DMS53 treated with DMSO at 0.1 percent for 48 hours (cell line): ENCODE measurements at regions not wholly inside any gene's neighbourhood (a gene's known extent, or its start where the extent isn't known, plus 50 kb on each side); places are given as distances from the start of the nearest gene placed in this dataset.

Experiments
- DNase-seq: peaks from one replicate; lab custom pipeline; 2025; ENCODE audit not compliant: unreplicated experiment; lab: John Stamatoyannopoulos, UW

DNA sequence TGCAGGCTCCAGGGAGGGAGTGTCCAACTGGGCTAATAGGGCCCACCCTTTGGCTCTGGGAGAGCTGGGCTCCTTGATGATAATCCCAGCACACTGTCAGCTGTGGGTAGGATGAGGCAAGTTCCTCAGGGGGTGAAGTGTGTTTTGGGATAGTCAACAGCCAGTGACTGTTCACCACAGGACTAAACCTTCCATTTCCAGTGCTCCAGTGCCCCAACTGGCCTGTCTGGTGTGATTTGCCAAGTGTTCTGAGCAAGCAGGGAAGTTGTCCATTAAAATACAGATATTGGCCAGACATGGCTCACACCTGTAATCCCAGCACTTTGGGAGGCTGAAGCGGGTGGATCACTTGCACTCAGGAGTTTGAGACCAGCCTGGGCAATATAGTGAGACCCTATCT, 150.9 kb downstream of the TM9SF2 start:
- no peak for DNase-seq

DNA sequence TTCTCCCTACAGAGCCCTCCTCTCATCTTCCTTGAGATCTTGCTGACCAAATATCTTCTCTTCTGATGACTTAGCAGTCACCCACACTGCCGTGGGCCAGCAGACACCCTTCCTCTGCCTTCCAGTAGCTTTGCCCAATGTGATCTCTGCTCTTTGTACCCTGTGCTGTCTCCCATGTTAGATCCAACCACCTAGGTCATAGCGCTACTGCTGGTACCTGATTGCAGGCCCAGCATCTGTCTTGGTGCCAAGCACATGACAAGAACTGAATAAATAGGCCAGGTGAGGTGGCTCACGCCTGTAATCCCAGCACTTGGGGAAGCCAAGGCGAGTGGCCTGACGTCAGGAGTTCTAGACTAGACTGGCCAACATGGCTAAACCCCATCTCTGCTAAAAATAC, 149.7 kb downstream of the TM9SF2 start:
- DNase-seq = no peak

- no peak for DNase-seq
Observed at GRCh38 chr13:99650410-99650809, 149.1 kb downstream of the TM9SF2 start.

DNA sequence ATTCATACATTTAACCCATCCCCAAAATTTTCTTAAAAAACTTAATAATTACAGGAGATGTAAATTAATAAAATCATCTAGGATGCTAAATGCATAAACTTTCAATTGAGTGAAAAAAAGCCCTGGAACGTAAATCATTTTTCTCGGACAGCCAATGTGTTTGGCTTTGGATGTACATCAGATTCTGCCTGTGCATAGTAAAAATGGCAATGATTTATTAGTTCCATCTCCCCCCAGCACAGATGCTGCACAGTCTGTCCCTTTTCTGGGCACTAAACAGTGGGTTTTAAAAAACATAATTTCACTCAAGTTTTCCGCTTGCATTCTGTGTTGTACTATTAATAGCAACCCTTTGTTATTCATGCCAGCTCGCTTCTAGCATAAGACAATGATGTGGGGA, 147.7 kb downstream of the TM9SF2 start:
- no peak for DNase-seq

- no peak for DNase-seq
Observed at GRCh38 chr13:99648066-99648665, 146.9 kb downstream of the TM9SF2 start.

GRCh38 chr13:99647596-99647985, 146.3 kb downstream of the TM9SF2 start:
- no peak for DNase-seq

DNA sequence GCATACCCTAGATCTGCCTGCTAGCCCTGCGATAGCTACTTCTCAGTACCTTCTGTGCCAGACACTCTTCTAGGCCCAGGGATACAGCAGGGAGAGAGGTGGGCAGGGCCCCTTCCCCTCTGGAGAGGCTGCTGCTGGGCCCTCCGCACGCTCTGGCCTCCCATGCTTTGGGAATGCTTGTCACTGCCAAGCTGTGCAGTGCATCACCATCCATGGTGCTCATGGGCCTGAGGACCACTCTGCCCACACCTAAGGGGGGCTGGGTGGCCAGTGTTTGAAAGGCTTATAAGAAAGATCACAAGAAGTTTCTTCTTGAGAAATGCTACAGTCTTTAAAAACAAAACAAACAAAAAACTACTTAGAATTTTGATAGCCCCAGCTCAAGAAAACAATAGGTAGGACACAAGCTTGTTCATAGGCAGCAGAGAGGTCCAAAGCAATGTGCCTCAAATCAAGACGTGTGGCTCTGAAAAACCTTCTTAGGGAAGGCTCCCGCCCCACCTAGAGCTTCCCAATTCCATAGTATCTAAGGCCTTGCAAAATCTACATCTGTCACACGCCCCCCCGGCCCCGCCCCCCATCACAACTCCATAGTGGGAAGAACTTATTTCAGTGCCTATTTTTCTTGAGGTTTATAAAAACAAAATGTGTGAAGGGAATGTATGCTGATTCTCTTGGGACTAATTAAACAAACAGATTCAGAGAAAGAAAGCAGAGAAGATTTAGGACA, 145.8 kb downstream of the TM9SF2 start:
- no peak for DNase-seq

DNA sequence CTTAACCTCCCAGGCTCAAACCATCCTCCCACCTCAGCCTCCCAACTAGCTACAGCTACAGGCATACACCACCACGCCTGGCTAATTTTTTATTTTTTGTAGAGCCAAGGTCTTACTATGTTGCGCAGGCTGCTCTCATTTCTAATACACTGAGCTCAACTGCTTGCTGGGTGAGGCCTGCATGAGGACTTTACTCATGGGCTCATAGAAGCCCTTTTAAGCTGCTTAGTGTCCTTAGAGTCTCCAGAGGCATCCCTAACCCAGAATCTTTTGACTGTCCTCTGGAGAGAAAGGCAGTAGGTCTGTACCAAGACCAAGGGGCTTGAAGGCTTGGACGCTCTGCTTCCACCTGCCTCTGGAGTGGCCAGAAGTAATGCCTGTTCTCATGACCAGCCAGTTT, 141.6 kb downstream of the TM9SF2 start:
- no peak for DNase-seq

GRCh38 chr13:99642006-99642405, 140.7 kb downstream of the TM9SF2 start:
- DNase-seq = no peak

DNA sequence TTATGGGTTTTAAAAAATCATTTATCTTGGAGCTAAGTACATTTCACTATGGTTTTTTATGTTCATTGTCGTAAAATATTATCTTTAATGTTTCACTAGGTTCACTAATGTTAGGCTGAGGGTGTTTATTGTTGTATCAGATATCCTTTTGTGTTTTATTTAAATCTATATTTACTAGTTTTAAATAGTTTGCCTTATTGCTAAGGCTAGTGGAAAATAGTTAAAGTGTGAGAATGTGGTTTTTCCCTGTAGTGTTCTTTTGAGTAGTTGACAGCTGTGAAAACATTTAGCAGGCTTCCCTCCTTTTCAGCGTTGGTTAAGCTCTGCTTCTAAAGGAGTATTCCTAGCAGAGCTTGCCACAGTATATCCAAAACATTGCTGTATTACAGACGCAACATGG, 139.0 kb downstream of the TM9SF2 start:
- DNase-seq = no peak

DNA sequence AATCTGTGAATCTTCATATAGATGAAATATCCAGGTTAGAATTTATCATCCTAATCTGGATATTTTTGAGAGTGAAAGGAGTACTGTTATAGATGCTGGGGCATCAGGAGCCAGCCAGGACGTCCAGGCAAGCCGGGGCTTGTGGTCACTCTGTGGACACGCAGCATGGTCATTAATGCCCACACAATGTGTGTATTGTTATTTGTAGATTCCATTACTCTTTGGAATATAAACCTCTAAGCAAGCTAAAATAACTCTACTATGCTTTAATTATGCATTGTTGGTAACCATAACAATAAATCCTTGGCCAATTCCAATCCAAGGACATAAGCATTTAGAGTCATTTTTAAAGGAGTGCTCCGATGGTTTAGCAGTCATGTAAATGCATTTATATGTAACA, 137.9 kb downstream of the TM9SF2 start:
- DNase-seq = no peak

DNA sequence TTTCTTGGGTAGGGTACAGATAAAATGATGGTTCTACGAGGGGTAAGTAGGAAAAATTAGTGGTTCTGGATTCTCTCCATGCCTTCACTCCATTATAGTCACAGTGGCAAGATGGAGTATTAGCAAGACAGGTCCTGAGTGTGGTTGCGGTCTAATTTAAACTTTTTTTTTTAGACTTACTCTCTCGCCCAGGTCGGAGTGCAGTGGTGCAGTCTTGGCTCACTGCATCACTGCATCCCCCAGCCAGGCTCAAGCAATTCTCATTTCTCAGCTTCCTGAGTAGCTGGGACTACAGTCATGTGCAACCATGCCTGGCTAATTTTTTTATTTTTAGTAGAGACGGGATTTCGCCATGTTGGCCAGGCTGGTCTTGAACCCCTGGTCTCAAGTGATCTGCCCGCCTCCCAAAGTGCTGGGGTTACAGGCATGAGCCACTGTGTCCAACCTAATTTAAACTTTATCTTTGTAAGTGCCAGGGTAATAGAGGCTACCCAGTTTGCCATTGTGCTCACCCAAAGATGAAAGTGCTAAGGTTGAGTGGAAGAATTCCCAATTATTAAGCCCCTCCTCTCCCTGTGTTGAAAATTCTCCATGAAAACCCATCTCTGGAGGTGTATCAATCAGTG, 135.6 kb downstream of the TM9SF2 start:
- no peak for DNase-seq

GRCh38 chr13:99636306-99636705, 135.0 kb downstream of the TM9SF2 start:
- no peak for DNase-seq

DNA sequence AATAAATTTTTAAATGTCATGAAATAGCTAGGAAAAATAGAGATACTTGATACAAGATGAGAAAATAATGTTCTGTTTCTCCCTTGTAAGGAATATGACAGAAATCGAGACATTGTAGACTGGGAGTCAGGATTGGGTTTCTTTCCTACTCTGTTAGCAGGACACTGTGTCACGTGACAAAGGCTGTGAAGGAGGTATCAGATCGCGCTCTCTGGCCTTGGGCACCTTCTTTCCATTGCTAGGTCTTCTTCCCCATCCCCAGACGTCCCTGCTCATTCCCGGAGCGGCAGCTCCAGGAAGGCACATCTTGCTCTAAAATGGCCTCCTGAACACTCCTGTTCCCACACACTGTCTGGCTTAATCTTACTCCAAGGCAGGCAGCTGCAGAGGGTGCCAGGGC, 133.4 kb downstream of the TM9SF2 start:
- no peak for DNase-seq

DNA sequence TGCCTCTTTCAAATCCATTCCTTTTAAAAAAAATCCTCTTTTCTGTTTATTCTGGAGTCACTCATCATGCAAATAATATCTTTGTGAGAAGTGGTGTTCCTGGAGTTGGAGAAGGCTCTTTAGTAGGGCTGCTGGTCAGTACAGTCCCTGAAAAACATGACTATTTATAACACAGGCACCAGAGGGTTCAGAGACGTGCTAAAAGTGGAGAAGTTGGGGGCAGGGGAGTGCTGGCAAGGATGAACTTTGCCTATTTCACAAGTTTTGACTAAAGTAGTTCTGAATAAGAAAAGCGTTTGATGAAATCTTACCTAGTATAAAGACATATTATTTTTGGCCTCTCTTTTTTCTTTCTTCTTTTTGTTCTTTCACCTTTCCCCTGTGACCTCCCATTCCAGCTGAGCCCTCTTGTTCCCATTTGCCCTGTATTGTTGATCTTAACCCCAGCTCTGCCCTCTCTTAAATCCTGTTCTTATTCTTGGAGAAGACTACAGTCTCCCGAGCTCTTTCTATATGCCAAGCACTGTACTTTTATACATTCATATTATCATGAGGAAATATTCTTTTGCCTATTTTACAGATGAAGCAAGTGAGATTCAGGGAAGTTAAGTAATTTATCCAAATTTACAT, 129.1 kb downstream of the TM9SF2 start:
- DNase-seq = no peak

DNA sequence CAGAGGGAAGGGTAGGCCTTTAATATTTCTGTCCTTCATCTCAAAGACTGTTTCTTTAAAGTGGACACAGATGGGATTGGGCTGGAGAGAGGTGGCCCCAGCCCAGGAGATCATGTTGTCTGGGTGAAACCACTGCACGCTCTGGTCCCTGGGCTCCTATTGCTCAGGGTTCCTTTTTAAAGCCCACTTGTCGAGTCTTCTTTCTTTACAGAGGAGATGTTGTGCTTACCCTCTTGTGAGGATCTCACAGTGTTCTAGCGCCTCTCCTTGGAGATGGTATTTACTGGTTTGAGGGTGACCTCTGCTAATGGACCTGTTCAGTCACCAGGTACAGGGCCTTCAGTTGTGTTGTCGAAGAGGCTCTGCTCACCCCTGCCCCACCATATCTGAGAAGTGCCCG, 128.4 kb downstream of the TM9SF2 start:
- no peak for DNase-seq

DNA sequence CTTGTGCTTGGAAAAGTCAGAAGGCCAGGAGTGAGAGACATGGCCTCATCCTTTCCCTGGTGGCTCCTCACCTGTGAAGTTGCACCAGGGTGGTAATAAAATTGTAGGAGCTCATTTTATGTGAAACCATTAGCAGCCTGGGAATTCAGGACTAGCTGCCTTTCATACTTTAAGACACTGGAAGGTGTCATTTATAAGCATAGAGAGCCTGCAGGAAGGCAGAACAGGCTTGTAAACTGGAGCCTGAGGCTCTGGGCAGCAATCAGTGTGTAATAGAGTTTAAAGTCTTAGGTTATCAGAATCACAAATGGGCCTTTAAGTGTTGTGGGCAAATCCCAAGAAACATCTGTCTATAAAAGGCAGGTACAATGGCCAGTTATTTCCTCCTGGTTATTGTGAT, 127.2 kb downstream of the TM9SF2 start:
- no peak for DNase-seq

GRCh38 chr13:99626461-99627082, 125.3 kb downstream of the TM9SF2 start:
- DNase-seq = no peak

GRCh38 chr13:99624936-99625540, 123.8 kb downstream of the TM9SF2 start:
- no peak for DNase-seq

GRCh38 chr13:99620806-99621205, 119.5 kb downstream of the TM9SF2 start:
- DNase-seq = no peak

- DNase-seq = no peak
Observed at GRCh38 chr13:99619207-99619606, 117.9 kb downstream of the TM9SF2 start.
